MCF 10A (cell line): ENCODE measurements at regions not wholly inside any gene's neighbourhood (a gene's known extent, or its start where the extent isn't known, plus 50 kb on each side); places are given as distances from the start of the nearest gene placed in this dataset.

Experiments
- BruUV-seq: library from RNA; stranded (reverse); fragments of 400-500 nt; replicated peaks from 2 replicates; lab custom pipeline; 2021; lab: Mats Ljungman, UMichigan
- CTCF ChIA-PET: fragments of 300-600 bp; sonication (Branson Sonifier 250); formaldehyde crosslinking; extraction: SDS; loops from one replicate; lab custom pipeline; 2021; ENCODE audit warnings: antibody characterized with exemption, inconsistent platforms; lab: Yijun Ruan, JAX
- POLR2A ChIA-PET: fragments of 300-600, 350-650 bp; sonication (Branson Sonifier 250); formaldehyde crosslinking; extraction: SDS; loops from one replicate; lab custom pipeline; 2020; ENCODE audit warnings: antibody characterized with exemption, inconsistent platforms; lab: Yijun Ruan, JAX
- DNase-seq: peaks from one replicate; pipeline ENCODE4 v3.0.0-alpha.2; 2018; ENCODE audit not compliant: unreplicated experiment
- H3K27ac Mint-ChIP-seq: one replicate; pipeline ENCODE4 v1.8.0; 2022; ENCODE audit warnings: mild to moderate bottlenecking, low read depth, mixed read lengths; ENCODE audit not compliant: unreplicated experiment
- H3K27me3 Mint-ChIP-seq: one replicate; pipeline ENCODE4 v1.8.0; 2022; ENCODE audit warnings: mixed read lengths; ENCODE audit not compliant: insufficient read depth, unreplicated experiment
- H3K36me3 Mint-ChIP-seq: one replicate; pipeline ENCODE4 v1.8.0; 2022; ENCODE audit warnings: mild to moderate bottlenecking, moderate library complexity, mixed read lengths; ENCODE audit not compliant: insufficient read depth, unreplicated experiment
- H3K4me1 Mint-ChIP-seq: one replicate; pipeline ENCODE4 v1.8.0; 2022; ENCODE audit warnings: mixed read lengths; ENCODE audit not compliant: insufficient read depth, unreplicated experiment
- H3K4me3 Mint-ChIP-seq: one replicate; pipeline ENCODE4 v1.8.0; 2022; ENCODE audit warnings: mild to moderate bottlenecking, moderate library complexity, mixed read lengths; ENCODE audit not compliant: unreplicated experiment
- H3K9me3 Mint-ChIP-seq: one replicate; pipeline ENCODE4 v1.8.0; 2022; ENCODE audit warnings: mixed read lengths; ENCODE audit not compliant: unreplicated experiment
- intact Hi-C: fragments of 100-400 bp; cut with micrococcal nuclease; formaldehyde crosslinking; loops from 2 replicates; pipeline ENCODE4 v1.14.1; 2022
- TF ChIP-seq, protein P1 (sequence below): fragments of 200-600 bp; IDR thresholded peaks from one replicate; pipeline ENCODE4 v1.8.0; 2022; ENCODE audit warnings: antibody characterized with exemption, mild to moderate bottlenecking; ENCODE audit not compliant: unreplicated experiment

DNA sequence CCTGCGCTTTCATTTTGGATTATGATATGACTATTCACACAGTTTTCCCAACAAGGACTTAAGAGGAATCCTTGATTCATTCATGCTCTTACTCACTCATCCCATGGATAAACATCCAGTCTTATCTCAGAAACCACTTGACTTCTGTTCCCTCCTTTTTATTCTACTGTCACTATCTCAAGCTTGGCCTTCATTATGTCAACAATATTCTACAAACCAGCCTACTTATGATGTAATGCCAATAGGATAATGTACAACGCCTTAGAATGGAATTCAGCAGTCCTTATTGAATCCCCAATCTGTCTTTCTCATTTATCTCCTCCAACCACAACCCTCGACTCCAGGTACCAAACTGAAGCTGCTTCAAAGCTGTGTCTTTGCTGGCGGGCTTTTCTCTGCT, 448.5 kb downstream of the PDZRN4 start:
- no peak overlapping the region for H3K4me3 Mint-ChIP-seq
- H3K4me1 Mint-ChIP-seq = no peaks in the 10 kb centered on the region
- no peaks in the 10 kb centered on the region for H3K27me3 Mint-ChIP-seq
- no TSS peak for BruUV-seq
- TF ChIP-seq, protein P1, sequence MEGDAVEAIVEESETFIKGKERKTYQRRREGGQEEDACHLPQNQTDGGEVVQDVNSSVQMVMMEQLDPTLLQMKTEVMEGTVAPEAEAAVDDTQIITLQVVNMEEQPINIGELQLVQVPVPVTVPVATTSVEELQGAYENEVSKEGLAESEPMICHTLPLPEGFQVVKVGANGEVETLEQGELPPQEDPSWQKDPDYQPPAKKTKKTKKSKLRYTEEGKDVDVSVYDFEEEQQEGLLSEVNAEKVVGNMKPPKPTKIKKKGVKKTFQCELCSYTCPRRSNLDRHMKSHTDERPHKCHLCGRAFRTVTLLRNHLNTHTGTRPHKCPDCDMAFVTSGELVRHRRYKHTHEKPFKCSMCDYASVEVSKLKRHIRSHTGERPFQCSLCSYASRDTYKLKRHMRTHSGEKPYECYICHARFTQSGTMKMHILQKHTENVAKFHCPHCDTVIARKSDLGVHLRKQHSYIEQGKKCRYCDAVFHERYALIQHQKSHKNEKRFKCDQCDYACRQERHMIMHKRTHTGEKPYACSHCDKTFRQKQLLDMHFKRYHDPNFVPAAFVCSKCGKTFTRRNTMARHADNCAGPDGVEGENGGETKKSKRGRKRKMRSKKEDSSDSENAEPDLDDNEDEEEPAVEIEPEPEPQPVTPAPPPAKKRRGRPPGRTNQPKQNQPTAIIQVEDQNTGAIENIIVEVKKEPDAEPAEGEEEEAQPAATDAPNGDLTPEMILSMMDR = no peak
- H3K9me3 Mint-ChIP-seq = no peaks in the 10 kb centered on the region
- POLR2A ChIA-PET = no interaction called here
- DNase-seq = no peak
- CTCF ChIA-PET = interaction anchor here (0.6 kb wide), 1 partner anchor 132 kb away, joined by 4 read pairs; no protein-coding TSS in a partner anchor
- intact Hi-C loops = no loop called here
- H3K27ac Mint-ChIP-seq = no peak overlapping the region
- H3K36me3 Mint-ChIP-seq = no peaks in the 10 kb centered on the region

DNA sequence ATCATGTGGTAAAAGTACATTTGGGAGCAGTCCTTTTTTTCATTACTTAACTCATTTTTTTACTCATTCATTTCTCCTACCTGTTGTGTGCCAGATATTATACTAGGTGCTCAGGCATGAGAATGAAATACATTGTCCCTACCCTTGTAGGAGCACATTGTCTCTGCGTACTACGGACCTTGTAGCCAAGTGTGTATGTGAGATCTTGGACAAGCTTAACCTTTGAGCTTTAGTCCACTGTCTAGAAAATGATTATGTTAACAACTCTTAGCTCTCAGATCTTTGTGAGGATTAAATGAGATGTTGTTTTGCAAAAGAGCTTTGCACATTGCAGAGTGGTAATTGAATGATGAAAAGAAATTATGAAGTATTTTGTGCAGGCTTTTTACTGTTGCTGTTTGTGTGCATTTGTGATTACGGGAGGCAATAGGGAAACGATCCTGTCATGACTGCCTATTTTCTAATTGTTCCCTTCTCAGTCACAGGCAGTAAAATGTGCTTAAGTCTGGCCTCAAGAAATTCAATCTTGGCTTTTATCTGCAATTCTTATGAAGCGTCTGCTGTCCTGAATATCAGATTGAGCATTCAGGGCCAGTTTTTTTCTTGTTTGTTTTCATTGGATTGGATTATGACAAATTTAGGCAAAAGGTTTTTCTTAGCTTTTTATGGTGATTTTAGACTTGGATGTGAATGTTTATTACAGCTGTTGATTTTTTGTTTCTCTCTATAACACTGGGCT, 447.7 kb downstream of the PDZRN4 start:
- POLR2A ChIA-PET = no interaction called here
- H3K9me3 Mint-ChIP-seq = peaks cover 7% of the 10 kb centered on the region
- no peaks in the 10 kb centered on the region for H3K4me1 Mint-ChIP-seq
- no peak overlapping the region for H3K4me3 Mint-ChIP-seq
- no peak overlapping the region for H3K27ac Mint-ChIP-seq
- intact Hi-C loops = no loop called here
- TF ChIP-seq, protein P1 = no peak
- BruUV-seq = no TSS peak
- H3K27me3 Mint-ChIP-seq = no peaks in the 10 kb centered on the region
- CTCF ChIA-PET = no interaction called here
- H3K36me3 Mint-ChIP-seq = no peaks in the 10 kb centered on the region
- DNase-seq = no peak

DNA sequence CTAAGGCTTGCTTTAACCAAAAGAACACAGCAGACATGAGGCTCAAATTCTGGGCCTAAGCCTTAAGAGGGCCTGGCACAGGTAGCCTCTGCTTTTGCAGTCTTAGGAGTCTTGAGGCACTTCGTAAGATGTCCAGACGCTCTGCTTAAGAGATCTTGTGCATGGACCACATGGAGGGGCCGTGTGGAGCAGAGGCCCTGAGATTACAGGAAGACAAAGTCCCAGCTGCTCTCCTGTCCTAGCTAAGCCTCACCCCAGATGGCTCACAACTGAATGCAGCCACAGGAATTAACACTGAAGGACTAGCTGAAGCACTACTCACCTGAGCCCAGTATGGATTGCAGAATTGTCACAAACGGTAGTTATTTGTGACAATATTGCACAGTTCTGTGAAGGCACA, 446.0 kb downstream of the PDZRN4 start:
- Mint-ChIP-seq H3K36me3 (no peaks in the 10 kb centered on the region), H3K4me3 (no peak overlapping the region), H3K4me1 (no peaks in the 10 kb centered on the region), H3K27ac (no peak overlapping the region), H3K9me3 (peaks cover 8% of the 10 kb centered on the region), H3K27me3 (no peaks in the 10 kb centered on the region)
- intact Hi-C loops = no loop called here
- ChIA-PET CTCF (interaction anchor here (0.6 to 0.7 kb wide), 2 partner anchors 389 to 390 kb away, joined by 3 read pairs; no protein-coding TSS in a partner anchor), POLR2A (no interaction called here)
- TF ChIP-seq, protein P1 = no peak
- no peak for DNase-seq
- no TSS peak for BruUV-seq

DNA sequence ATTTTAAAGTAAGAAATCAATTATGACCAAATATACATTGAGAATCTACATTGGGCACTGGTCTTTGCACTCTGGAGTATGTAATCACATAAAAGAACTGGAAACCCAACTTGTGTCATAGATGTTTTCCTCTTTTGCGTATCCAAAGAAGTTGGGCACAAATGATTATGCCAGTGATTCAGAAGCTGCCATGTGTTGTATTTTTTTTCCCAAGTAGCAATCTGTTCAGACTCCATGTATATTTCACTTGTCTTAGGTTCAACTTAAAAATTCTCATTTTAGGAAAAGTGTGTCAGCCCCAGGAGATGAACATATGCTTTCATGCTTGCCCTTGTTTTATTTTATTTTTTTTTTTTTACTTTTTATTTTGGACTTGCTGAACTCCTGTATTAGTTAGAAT, 441.5 kb downstream of the PDZRN4 start:
- DNase-seq = no peak
- no peak overlapping the region for H3K27ac Mint-ChIP-seq
- ChIA-PET CTCF (no interaction called here), POLR2A (no interaction called here)
- H3K4me3 Mint-ChIP-seq = no peak overlapping the region
- intact Hi-C loops = no loop called here
- BruUV-seq = no TSS peak
- no peaks in the 10 kb centered on the region for H3K27me3 Mint-ChIP-seq
- no peaks in the 10 kb centered on the region for H3K36me3 Mint-ChIP-seq
- peaks cover 16% of the 10 kb centered on the region for H3K9me3 Mint-ChIP-seq
- H3K4me1 Mint-ChIP-seq = no peaks in the 10 kb centered on the region
- TF ChIP-seq, protein P1 = no peak
